H7 (cell line): ENCODE measurements at regions not wholly inside any gene's neighbourhood (a gene's known extent, or its start where the extent isn't known, plus 50 kb on each side); places are given as distances from the start of the nearest gene placed in this dataset.
A peak's percentile ranks its signal among the peaks of the same experiment; 100 is the strongest.

Experiments
- DNase-seq: peaks from one replicate; pipeline ENCODE4 v3.0.0; 2012
- H3K27me3 ChIP-seq: 2 replicates; pipeline ENCODE4 v1.6.0; 2011; ENCODE audit warnings: mild to moderate bottlenecking, low read length; ENCODE audit not compliant: control insufficient read depth, insufficient read depth
- H3K36me3 ChIP-seq: replicated peaks from 2 replicates; pipeline ENCODE4 v1.5.1; 2011; ENCODE audit warnings: low read length; ENCODE audit not compliant: control insufficient read depth, insufficient read depth
- H3K4me3 ChIP-seq: 2 replicates; pipeline ENCODE4 v1.5.1; 2011; ENCODE audit warnings: low read depth, mild to moderate bottlenecking, control low read depth, low read length, moderate library complexity; ENCODE audit not compliant: insufficient read depth

DNA sequence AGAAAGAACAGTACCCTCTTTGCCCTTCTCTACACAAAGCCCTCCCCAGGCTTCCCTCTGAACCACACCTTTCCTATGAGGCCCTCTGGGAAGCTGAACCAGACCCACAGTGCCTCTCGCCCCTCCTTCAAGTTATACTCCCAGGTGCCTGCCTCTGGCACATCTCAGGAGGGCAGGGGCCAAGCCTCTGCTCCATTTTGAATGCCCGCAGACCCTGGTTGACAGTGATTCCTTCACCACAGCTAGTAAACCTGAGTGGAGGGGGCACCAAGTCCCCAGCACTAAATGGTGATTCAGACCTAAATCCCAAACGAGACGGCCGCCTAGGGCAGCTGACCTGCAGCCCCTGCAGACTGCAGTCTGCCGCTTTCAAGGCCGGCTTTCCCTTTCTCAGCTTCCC, 230.5 kb upstream of the ZNF32 start:
- no peaks in the 10 kb centered on the region for H3K36me3 ChIP-seq
- H3K27me3 ChIP-seq = no peaks in the 10 kb centered on the region
- no peak for DNase-seq
- H3K4me3 ChIP-seq = no peak overlapping the region

GRCh38 chr10:43878386-43878785, 229.7 kb upstream of the ZNF32 start:
- no peak for DNase-seq
- Histone ChIP-seq H3K27me3 (no peaks in the 10 kb centered on the region), H3K4me3 (no peak overlapping the region)

GRCh38 chr10:43876976-43877375, 228.3 kb upstream of the ZNF32 start:
- no peaks in the 10 kb centered on the region for H3K36me3 ChIP-seq
- no peak overlapping the region for H3K4me3 ChIP-seq
- DNase-seq = no peak
- no peaks in the 10 kb centered on the region for H3K27me3 ChIP-seq

More at GRCh38 chr10:43878386-43878785, 229.7 kb upstream of the ZNF32 start:
- no peaks in the 10 kb centered on the region for H3K36me3 ChIP-seq

DNA sequence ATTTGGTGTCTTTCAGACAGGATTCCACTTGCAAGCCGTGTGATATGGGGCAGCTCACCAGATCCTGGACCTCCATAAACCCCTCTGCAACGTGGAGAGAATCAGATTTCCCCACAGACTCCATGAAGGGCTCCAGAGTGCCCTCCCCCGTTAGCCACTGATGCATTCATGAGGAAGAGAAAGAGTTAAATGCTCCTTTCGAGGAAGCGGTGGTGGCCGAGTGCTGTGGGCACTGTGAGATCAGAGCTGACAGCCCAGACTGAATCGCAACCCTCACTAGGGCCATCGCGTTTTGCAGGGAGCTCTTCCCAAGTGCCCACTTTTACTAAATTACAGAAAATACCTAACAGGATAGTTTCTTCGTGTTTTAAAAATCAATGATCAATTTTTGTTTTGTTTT, 226.3 kb upstream of the ZNF32 start:
- Histone ChIP-seq H3K27me3 (no peaks in the 10 kb centered on the region), H3K36me3 (no peaks in the 10 kb centered on the region), H3K4me3 (no peak overlapping the region)
- DNase-seq = peak; percentile 53

GRCh38 chr10:43873717-43874116, 225.0 kb upstream of the ZNF32 start:
- Histone ChIP-seq H3K36me3 (no peaks in the 10 kb centered on the region), H3K4me3 (no peak overlapping the region), H3K27me3 (no peaks in the 10 kb centered on the region)
- DNase-seq = no peak

GRCh38 chr10:43872644-43873043, 224.0 kb upstream of the ZNF32 start:
- no peak overlapping the region for H3K4me3 ChIP-seq
- no peaks in the 10 kb centered on the region for H3K27me3 ChIP-seq
- no peak for DNase-seq
- H3K36me3 ChIP-seq = no peaks in the 10 kb centered on the region

DNA sequence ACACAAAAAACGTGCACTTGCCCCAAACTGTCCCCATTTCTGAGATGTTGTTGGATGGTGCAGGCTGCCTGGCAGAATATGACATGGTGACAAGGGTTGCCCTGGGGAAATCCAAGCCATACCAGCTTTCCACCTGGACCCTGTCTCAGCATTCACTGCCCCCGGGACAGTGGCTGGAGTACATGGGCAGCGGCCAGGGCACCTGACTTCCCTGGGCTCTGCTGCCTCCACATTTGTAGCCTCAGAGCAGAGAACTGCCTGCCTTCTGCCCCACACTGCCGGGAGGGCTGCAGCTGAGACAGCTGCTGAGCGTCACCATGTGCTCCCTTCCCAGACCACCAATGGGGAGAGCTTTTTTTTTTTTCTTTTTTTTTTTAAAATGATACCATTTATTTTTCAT, 222.9 kb upstream of the ZNF32 start:
- no peak overlapping the region for H3K4me3 ChIP-seq
- H3K36me3 ChIP-seq = no peaks in the 10 kb centered on the region
- no peak for DNase-seq
- no peaks in the 10 kb centered on the region for H3K27me3 ChIP-seq

DNA sequence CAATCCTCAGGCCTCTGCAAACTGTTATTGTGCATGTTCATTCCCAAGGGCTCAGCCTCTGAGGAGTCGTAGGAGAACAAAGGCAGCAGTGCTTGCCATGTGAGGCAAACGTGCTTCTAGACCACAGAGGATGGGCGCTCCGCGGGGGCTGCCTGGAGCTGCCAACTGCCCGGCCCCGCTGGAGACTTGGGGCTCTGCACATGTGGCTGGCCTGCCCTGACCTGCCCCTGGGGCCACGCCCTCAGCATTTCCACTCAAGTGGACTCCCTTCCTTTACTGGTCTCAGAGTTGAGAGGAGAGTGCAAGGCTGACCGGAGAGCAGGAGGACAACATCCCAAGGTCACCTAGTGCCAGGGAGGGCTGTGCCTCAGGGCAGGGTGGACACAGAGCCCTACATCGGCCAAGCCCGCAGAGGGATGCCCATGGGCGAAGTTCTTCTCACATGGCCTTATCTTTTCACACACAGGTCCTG, 222.3 kb upstream of the ZNF32 start:
- Histone ChIP-seq H3K4me3 (no peak overlapping the region), H3K36me3 (no peaks in the 10 kb centered on the region), H3K27me3 (no peaks in the 10 kb centered on the region)
- no peak for DNase-seq

- no peaks in the 10 kb centered on the region for H3K27me3 ChIP-seq
- no peak for DNase-seq
- H3K36me3 ChIP-seq = no peaks in the 10 kb centered on the region
- no peak overlapping the region for H3K4me3 ChIP-seq
These were observed 221.1 kb upstream of the ZNF32 start for GRCh38 chr10:43869669-43870322.

DNA sequence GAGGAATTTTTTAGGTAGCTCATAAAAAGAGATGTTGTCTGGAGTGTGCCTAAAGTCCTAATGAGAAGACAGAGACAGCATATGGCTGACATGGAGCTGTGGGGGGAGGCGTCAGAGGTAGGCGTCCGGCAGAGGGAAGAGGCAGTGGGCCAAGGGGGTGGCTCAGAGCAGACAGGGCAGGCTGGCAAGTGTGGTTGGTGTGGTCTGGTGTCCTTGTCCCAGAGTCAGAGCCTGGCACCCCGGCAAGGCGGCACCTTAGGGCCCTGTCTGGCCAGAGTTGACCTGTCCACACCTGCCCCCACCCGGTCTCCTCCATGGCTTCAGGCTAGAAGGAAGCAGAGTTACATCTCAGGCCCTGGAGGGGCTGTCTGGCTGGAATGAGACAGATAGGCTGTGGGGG, 220.3 kb upstream of the ZNF32 start:
- Histone ChIP-seq H3K36me3 (no peaks in the 10 kb centered on the region), H3K27me3 (no peaks in the 10 kb centered on the region), H3K4me3 (no peak overlapping the region)
- no peak for DNase-seq

- Histone ChIP-seq H3K4me3 (no peak overlapping the region), H3K27me3 (no peaks in the 10 kb centered on the region), H3K36me3 (no peaks in the 10 kb centered on the region)
- DNase-seq = no peak
These were observed 219.2 kb upstream of the ZNF32 start for GRCh38 chr10:43867667-43868565.

GRCh38 chr10:43867113-43867512, 218.4 kb upstream of the ZNF32 start:
- no peak for DNase-seq
- Histone ChIP-seq H3K36me3 (no peaks in the 10 kb centered on the region), H3K4me3 (no peak overlapping the region), H3K27me3 (no peaks in the 10 kb centered on the region)

GRCh38 chr10:43866712-43867111, 218.0 kb upstream of the ZNF32 start:
- H3K4me3 ChIP-seq = no peak overlapping the region
- H3K36me3 ChIP-seq = no peaks in the 10 kb centered on the region
- no peaks in the 10 kb centered on the region for H3K27me3 ChIP-seq
- no peak for DNase-seq

- Histone ChIP-seq H3K4me3 (no peak overlapping the region), H3K27me3 (no peaks in the 10 kb centered on the region)
- DNase-seq = no peak
These were observed 216.8 kb upstream of the ZNF32 start for GRCh38 chr10:43865265-43866135.

More at GRCh38 chr10:43865265-43866135, 216.8 kb upstream of the ZNF32 start:
- H3K36me3 ChIP-seq = no peaks in the 10 kb centered on the region
